ENCODE measurements at regions not wholly inside any gene's neighbourhood (a gene's known extent, or its start where the extent isn't known, plus 50 kb on each side); places are given as distances from the start of the nearest gene placed in this dataset.

GRCh38 chr5:68395926-68396511 lies 180.5 kb downstream of the PIK3R1 start:
- TF ChIP-seq, protein P1, sequence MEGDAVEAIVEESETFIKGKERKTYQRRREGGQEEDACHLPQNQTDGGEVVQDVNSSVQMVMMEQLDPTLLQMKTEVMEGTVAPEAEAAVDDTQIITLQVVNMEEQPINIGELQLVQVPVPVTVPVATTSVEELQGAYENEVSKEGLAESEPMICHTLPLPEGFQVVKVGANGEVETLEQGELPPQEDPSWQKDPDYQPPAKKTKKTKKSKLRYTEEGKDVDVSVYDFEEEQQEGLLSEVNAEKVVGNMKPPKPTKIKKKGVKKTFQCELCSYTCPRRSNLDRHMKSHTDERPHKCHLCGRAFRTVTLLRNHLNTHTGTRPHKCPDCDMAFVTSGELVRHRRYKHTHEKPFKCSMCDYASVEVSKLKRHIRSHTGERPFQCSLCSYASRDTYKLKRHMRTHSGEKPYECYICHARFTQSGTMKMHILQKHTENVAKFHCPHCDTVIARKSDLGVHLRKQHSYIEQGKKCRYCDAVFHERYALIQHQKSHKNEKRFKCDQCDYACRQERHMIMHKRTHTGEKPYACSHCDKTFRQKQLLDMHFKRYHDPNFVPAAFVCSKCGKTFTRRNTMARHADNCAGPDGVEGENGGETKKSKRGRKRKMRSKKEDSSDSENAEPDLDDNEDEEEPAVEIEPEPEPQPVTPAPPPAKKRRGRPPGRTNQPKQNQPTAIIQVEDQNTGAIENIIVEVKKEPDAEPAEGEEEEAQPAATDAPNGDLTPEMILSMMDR (conservative IDR thresholded peaks at IDR 0.05): no peak
- no peak for TF ChIP-seq ZFX (IDR thresholded peaks at IDR 0.05)
